ENCODE measurements at regions not wholly inside any gene's neighbourhood (a gene's known extent, or its start where the extent isn't known, plus 50 kb on each side); places are given as distances from the start of the nearest gene placed in this dataset.
"Not testable (repeated sequence)": the region's sequence is repeated elsewhere in the genome, so short reads cannot be mapped to it uniquely, and the experiment has no call there.

- Mint-ChIP-seq H3K4me1 (ENCODE audit: low read depth) (peaks cover 62% of the 10 kb centered on the region), H3K4me3 (no peak overlapping the region), H3K27me3 (no peaks in the 10 kb centered on the region), H3K9me3 (no peaks in the 10 kb centered on the region), H3K36me3 (ENCODE audit: low read depth) (no peaks in the 10 kb centered on the region), H3K27ac (no peak overlapping the region)
Measured at GRCh38 chr6:26185802-26186201, 98.6 kb downstream of the HFE start.

- Mint-ChIP-seq H3K4me3 (no peak overlapping the region), H3K27ac (no peak overlapping the region), H3K4me1 (ENCODE audit: low read depth) (peaks cover 56% of the 10 kb centered on the region), H3K36me3 (ENCODE audit: low read depth) (no peaks in the 10 kb centered on the region), H3K27me3 (no peaks in the 10 kb centered on the region), H3K9me3 (no peaks in the 10 kb centered on the region)
Measured at GRCh38 chr6:26186652-26187051, 99.4 kb downstream of the HFE start.

- H3K27me3 Mint-ChIP-seq: no peaks in the 10 kb centered on the region
- peak overlapping the region; percentile 45 for H3K4me3 Mint-ChIP-seq
- H3K9me3 Mint-ChIP-seq: no peaks in the 10 kb centered on the region
- peaks cover 56% of the 10 kb centered on the region for H3K4me1 Mint-ChIP-seq (ENCODE audit: low read depth)
- H3K36me3 Mint-ChIP-seq (ENCODE audit: low read depth): no peaks in the 10 kb centered on the region
- no peak overlapping the region for H3K27ac Mint-ChIP-seq
Measured at GRCh38 chr6:26187292-26187691, 100.1 kb downstream of the HFE start.

GRCh38 chr6:26187981-26188635, 100.9 kb downstream of the HFE start:
- Mint-ChIP-seq H3K27me3 (no peaks in the 10 kb centered on the region), H3K4me3 (peak overlapping the region; percentile 86), H3K36me3 (ENCODE audit: low read depth) (no peaks in the 10 kb centered on the region), H3K27ac (peak overlapping the region; percentile 95), H3K4me1 (ENCODE audit: low read depth) (peaks cover 54% of the 10 kb centered on the region), H3K9me3 (no peaks in the 10 kb centered on the region)

- H3K27ac Mint-ChIP-seq; H3K27me3 Mint-ChIP-seq; H3K36me3 Mint-ChIP-seq (ENCODE audit: low read depth); H3K4me3 Mint-ChIP-seq; H3K9me3 Mint-ChIP-seq: not testable (repeated sequence)
- peaks cover 46% of the 10 kb centered on the region for H3K4me1 Mint-ChIP-seq (ENCODE audit: low read depth)
Measured at GRCh38 chr6:26191512-26191911, 104.3 kb downstream of the HFE start.

- Mint-ChIP-seq H3K36me3 (ENCODE audit: low read depth) (peaks cover 8% of the 10 kb centered on the region), H3K27ac (peak overlapping the region; percentile 98), H3K4me1 (ENCODE audit: low read depth) (peaks cover 31% of the 10 kb centered on the region), H3K27me3 (no peaks in the 10 kb centered on the region), H3K9me3 (no peaks in the 10 kb centered on the region), H3K4me3 (no peak overlapping the region)
Measured at GRCh38 chr6:26193467-26194328, 106.5 kb downstream of the HFE start.

GRCh38 chr6:26194329-26194701, 107.1 kb downstream of the HFE start:
- no peaks in the 10 kb centered on the region for H3K27me3 Mint-ChIP-seq

GRCh38 chr6:26194816-26195375, 107.7 kb downstream of the HFE start:
- no peaks in the 10 kb centered on the region for H3K27me3 Mint-ChIP-seq
- peaks cover 33% of the 10 kb centered on the region for H3K4me1 Mint-ChIP-seq (ENCODE audit: low read depth)
- peak overlapping the region; percentile 98 for H3K27ac Mint-ChIP-seq
- H3K4me3 Mint-ChIP-seq: peak overlapping the region; percentile 96
- H3K9me3 Mint-ChIP-seq: no peaks in the 10 kb centered on the region
- H3K36me3 Mint-ChIP-seq (ENCODE audit: low read depth): peaks cover 20% of the 10 kb centered on the region

More at GRCh38 chr6:26194329-26194701, 107.1 kb downstream of the HFE start:
- peaks cover 31% of the 10 kb centered on the region for H3K4me1 Mint-ChIP-seq (ENCODE audit: low read depth)
- H3K4me3 Mint-ChIP-seq: peak overlapping the region; percentile 33
- peak overlapping the region; percentile 98 for H3K27ac Mint-ChIP-seq
- peaks cover 14% of the 10 kb centered on the region for H3K36me3 Mint-ChIP-seq (ENCODE audit: low read depth)
- H3K9me3 Mint-ChIP-seq: no peaks in the 10 kb centered on the region

- Mint-ChIP-seq H3K27ac (peak overlapping the region; percentile 98), H3K36me3 (ENCODE audit: low read depth) (peaks cover 20% of the 10 kb centered on the region), H3K27me3 (no peaks in the 10 kb centered on the region), H3K9me3 (no peaks in the 10 kb centered on the region), H3K4me3 (peak overlapping the region; percentile 96), H3K4me1 (ENCODE audit: low read depth) (peaks cover 38% of the 10 kb centered on the region)
Measured at GRCh38 chr6:26195376-26195923, 108.2 kb downstream of the HFE start.

GRCh38 chr6:26195924-26196845, 109.0 kb downstream of the HFE start:
- no peaks in the 10 kb centered on the region for H3K9me3 Mint-ChIP-seq

GRCh38 chr6:26196846-26197635, 109.8 kb downstream of the HFE start:
- Mint-ChIP-seq H3K4me3 (peak overlapping the region; percentile 96), H3K36me3 (ENCODE audit: low read depth) (peaks cover 20% of the 10 kb centered on the region), H3K27ac (peak overlapping the region; percentile 98), H3K9me3 (no peaks in the 10 kb centered on the region), H3K27me3 (no peaks in the 10 kb centered on the region), H3K4me1 (ENCODE audit: low read depth) (peaks cover 45% of the 10 kb centered on the region)

More at GRCh38 chr6:26195924-26196845, 109.0 kb downstream of the HFE start:
- H3K27me3 Mint-ChIP-seq: no peaks in the 10 kb centered on the region
- H3K36me3 Mint-ChIP-seq (ENCODE audit: low read depth): peaks cover 20% of the 10 kb centered on the region
- H3K27ac Mint-ChIP-seq: peak overlapping the region; percentile 98
- H3K4me1 Mint-ChIP-seq (ENCODE audit: low read depth): peaks cover 41% of the 10 kb centered on the region
- peak overlapping the region; percentile 96 for H3K4me3 Mint-ChIP-seq

GRCh38 chr6:26197636-26197932, 110.4 kb downstream of the HFE start:
- no peaks in the 10 kb centered on the region for H3K27me3 Mint-ChIP-seq
- peaks cover 45% of the 10 kb centered on the region for H3K4me1 Mint-ChIP-seq (ENCODE audit: low read depth)
- peak overlapping the region; percentile 98 for H3K27ac Mint-ChIP-seq
- H3K9me3 Mint-ChIP-seq: no peaks in the 10 kb centered on the region
- H3K4me3 Mint-ChIP-seq: peak overlapping the region; percentile 96
- H3K36me3 Mint-ChIP-seq (ENCODE audit: low read depth): peaks cover 20% of the 10 kb centered on the region

- H3K4me3 Mint-ChIP-seq: peak overlapping the region; percentile 96
- peak overlapping the region; percentile 98 for H3K27ac Mint-ChIP-seq
- H3K36me3 Mint-ChIP-seq (ENCODE audit: low read depth): peaks cover 20% of the 10 kb centered on the region
- no peaks in the 10 kb centered on the region for H3K9me3 Mint-ChIP-seq
- H3K27me3 Mint-ChIP-seq: no peaks in the 10 kb centered on the region
- H3K4me1 Mint-ChIP-seq (ENCODE audit: low read depth): peaks cover 46% of the 10 kb centered on the region
Measured at GRCh38 chr6:26197933-26198721, 110.9 kb downstream of the HFE start.
